ENCODE measurements at regions not wholly inside any gene's neighbourhood (a gene's known extent, or its start where the extent isn't known, plus 50 kb on each side); places are given as distances from the start of the nearest gene placed in this dataset.
"Not testable (repeated sequence)": the region's sequence is repeated elsewhere in the genome, so short reads cannot be mapped to it uniquely, and the experiment has no call there.

GRCh38 chr15:79154483-79155135, 64.0 kb upstream of the RASGRF1 start:
- no peak for DNase-seq

- DNase-seq, result not testable (repeated sequence)
Measured at GRCh38 chr15:79144290-79144689, 53.7 kb upstream of the RASGRF1 start.

GRCh38 chr15:79140846-79141570, 50.4 kb upstream of the RASGRF1 start:
- DNase-seq, result no peak

All from T1000 (cell line).